SH-SY5Y (cell line): ENCODE measurements at regions not wholly inside any gene's neighbourhood (a gene's known extent, or its start where the extent isn't known, plus 50 kb on each side); places are given as distances from the start of the nearest gene placed in this dataset.

Source experiments
- GATA2 ChIP-seq: IDR thresholded peaks from 2 replicates; pipeline ENCODE4 v1.6.1; 2011; ENCODE audit warnings: mild to moderate bottlenecking, low read depth, low read length
- GATA3 ChIP-seq: IDR thresholded peaks from 2 replicates; pipeline ENCODE4 v1.6.1; 2011; ENCODE audit warnings: low read depth, mild to moderate bottlenecking, low read length, moderate library complexity

DNA sequence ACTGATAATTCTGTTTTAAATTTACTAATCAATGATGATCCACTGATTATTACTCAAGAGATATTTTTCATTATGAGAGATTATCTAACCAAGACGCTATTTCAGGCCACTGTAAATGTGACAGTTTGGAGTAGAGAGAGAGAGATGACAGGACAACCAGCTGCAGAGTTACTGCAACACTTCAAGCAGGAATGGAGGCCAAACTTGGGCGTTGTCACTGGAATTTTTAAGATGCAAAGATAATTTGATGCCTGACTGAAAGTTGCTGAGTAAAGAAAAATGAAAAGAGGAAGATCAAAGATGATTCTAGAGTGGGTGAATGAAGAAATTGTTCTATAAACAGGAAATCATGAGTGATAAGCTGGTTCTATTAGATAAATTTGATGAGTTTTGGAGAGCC is 1302.1 kb upstream of the TMEFF2 start:
- TF ChIP-seq GATA2 (no peak), GATA3 (no peak)
